GM23248 (cell line): ENCODE measurements at regions not wholly inside any gene's neighbourhood (a gene's known extent, or its start where the extent isn't known, plus 50 kb on each side); places are given as distances from the start of the nearest gene placed in this dataset.

Experiments
- DNase-seq: peaks from one replicate; pipeline ENCODE4 v3.0.0-alpha.2; 2015
- H2AFZ ChIP-seq: fragments of 200-600 bp; sonication (generic); 2 replicates; pipeline ENCODE4 v1.6.1; 2016; ENCODE audit warnings: antibody characterized with exemption
- H3F3A ChIP-seq: fragments of 200-600 bp; sonication (generic); 2 replicates; pipeline ENCODE4 v1.6.1; 2016; ENCODE audit warnings: mild to moderate bottlenecking, antibody characterized with exemption, mixed run types; ENCODE audit not compliant: insufficient read depth
- H3K27ac ChIP-seq: fragments of 200-600 bp; sonication (generic); 2 replicates; pipeline ENCODE4 v1.5.1; 2016; ENCODE audit warnings: mild to moderate bottlenecking
- H3K27me3 ChIP-seq: fragments of 200-600 bp; sonication (generic); replicated peaks from 2 replicates; pipeline ENCODE4 v1.6.1; 2016; ENCODE audit warnings: mild to moderate bottlenecking; ENCODE audit not compliant: insufficient read depth
- H3K36me3 ChIP-seq: fragments of 200-600 bp; sonication (generic); 2 replicates; pipeline ENCODE4 v1.6.1; 2016; ENCODE audit warnings: low read depth, mild to moderate bottlenecking
- H3K4me1 ChIP-seq: fragments of 200-600 bp; sonication (generic); 2 replicates; pipeline ENCODE4 v1.6.1; 2016; ENCODE audit warnings: mild to moderate bottlenecking; ENCODE audit not compliant: insufficient read depth
- H3K4me2 ChIP-seq: fragments of 200-600 bp; sonication (generic); one replicate; pipeline ENCODE4 v1.6.1; 2016; ENCODE audit warnings: mild to moderate bottlenecking; ENCODE audit not compliant: unreplicated experiment
- H3K4me3 ChIP-seq: fragments of 200-600 bp; sonication (generic); 2 replicates; pipeline ENCODE4 v1.5.1; 2016; ENCODE audit warnings: mild to moderate bottlenecking
- H3K79me2 ChIP-seq: fragments of 200-600 bp; sonication (generic); 2 replicates; pipeline ENCODE4 v1.6.1; 2016; ENCODE audit warnings: mild to moderate bottlenecking; ENCODE audit not compliant: insufficient read depth
- H3K9ac ChIP-seq: fragments of 200-600 bp; sonication (generic); 2 replicates; pipeline ENCODE4 v1.6.1; 2016; ENCODE audit warnings: mild to moderate bottlenecking
- H3K9me2 ChIP-seq: fragments of 200-600 bp; sonication (generic); 2 replicates; pipeline ENCODE4 v1.6.1; 2016; ENCODE audit warnings: mixed run types, mild to moderate bottlenecking, moderate library complexity; ENCODE audit not compliant: insufficient read depth
- H3K9me3 ChIP-seq: fragments of 200-600 bp; sonication (generic); one replicate; pipeline ENCODE4 v1.6.1; 2017; ENCODE audit warnings: low read depth
- H4K20me1 ChIP-seq: fragments of 200-600 bp; sonication (generic); 2 replicates; pipeline ENCODE4 v1.6.0; 2016; ENCODE audit not compliant: insufficient read depth
- EZH2 ChIP-seq: fragments of 200-600 bp; sonication (generic); IDR thresholded peaks from 2 replicates; pipeline ENCODE4 v1.6.1; 2018; ENCODE audit warnings: antibody characterized with exemption, mild to moderate bottlenecking; ENCODE audit not compliant: insufficient read depth, poor library complexity, severe bottlenecking
- EZH2phosphoT487 ChIP-seq: fragments of 200-600 bp; sonication (generic); IDR thresholded peaks from 2 replicates; pipeline ENCODE4 v1.6.1; 2018; ENCODE audit warnings: antibody characterized with exemption, moderate library complexity, mild to moderate bottlenecking, low read depth; ENCODE audit not compliant: insufficient read depth
- WGBS, 2 experiments: methylation state at CpG; one replicate each; pipeline ENCODE4 v1.1.6; 2015 to 2017; ENCODE audit warnings: low lambda C conversion rate in 2 of 2, low coverage in 1 of 2; ENCODE audit errors: missing lambda C conversion rate in 2 of 2; 5-methylcytosine and 5-hydroxymethylcytosine counted together
- in situ Hi-C: fragments of 300-500 bp; cut with MboI; formaldehyde crosslinking; loops from 2 replicates; pipeline ENCODE4 v1.15.0; 2020

DNA sequence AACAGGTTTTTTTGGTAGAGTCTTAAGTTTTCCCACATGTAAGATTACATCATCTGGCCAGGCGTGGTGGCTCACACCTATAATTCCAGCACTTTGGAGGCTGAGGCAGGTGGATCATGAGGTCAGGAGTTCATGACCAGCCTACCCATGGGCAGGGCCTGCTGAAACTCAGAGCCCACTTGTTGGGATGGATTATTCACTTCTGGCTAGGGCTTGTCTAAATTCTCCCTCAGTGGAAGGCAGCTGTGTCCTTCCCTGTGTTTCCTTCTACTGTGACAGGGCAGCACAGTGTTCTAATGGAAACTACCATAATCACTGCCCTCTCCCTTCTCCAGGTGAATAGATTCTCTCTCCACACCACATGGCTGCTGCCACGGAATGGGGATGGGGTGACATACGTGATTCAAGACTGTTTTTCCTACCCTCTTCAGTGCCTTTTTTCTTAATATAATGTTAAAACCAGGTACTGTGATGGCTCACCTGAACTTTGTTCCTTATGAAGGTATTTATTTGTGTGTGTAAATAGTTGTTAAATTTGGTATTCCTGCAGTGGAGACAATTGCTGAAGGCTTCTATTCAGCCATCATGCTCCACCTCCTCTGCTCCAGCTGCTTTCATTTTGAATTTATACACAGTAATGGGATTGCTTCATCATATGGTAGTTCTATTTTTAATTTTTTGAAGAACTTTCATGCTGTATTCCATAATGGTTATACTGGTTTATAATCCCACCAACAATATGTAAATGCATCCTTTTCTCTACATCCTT, 287.2 kb upstream of the HS3ST1 start:
- Histone ChIP-seq H3K4me2 (no peak overlapping the region), H4K20me1 (no peaks in the 10 kb centered on the region), H3K4me3 (no peak overlapping the region), H3K4me1 (no peaks in the 10 kb centered on the region), H3K9ac (no peak overlapping the region), H3F3A (no peaks in the 10 kb centered on the region), H3K79me2 (no peaks in the 10 kb centered on the region), H3K9me2 (no peaks in the 10 kb centered on the region), H3K27me3 (no peaks in the 10 kb centered on the region), H3K36me3 (no peaks in the 10 kb centered on the region), H3K27ac (no peak overlapping the region), H3K9me3 (no peaks in the 10 kb centered on the region), H2AFZ (no peak overlapping the region)
- TF ChIP-seq EZH2: no peak
- no peak for TF ChIP-seq EZH2phosphoT487
- no peak for DNase-seq
- in situ Hi-C loops: no loop called here
- 11 to 12% methylated on average over 3 of the region's 3 CpGs for WGBS, 2 experiments

DNA sequence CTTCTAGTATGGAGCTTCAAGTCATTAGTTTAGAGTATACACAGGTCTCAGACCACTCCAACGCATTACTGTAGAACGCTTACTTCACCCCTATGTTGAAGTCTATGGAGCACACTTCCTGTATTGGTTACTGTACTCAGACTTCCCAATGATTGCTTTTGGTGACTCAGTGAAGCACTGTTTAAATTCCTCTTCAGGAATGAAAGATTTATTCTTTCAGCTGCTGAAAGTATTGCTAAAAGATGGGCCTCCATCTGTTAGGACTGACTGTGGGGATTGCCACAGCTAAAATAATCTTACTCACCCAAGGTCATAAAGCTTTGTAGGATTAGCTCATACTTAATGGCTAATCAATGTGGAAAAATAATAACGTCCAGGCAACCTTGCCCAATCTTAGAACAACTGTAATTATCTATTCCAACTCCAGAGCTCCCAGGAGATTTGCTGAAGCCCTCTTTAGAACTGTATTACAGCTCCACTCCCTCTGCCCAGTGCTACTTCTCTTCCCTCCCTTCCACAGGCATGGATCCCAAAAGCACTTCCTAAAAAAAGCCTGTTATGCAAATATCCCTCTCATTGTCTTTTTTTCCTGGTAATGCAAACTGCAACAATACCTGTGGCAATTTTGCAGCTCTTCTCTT, 281.9 kb upstream of the HS3ST1 start:
- Histone ChIP-seq H3F3A (no peaks in the 10 kb centered on the region), H3K4me1 (no peaks in the 10 kb centered on the region), H3K9me2 (no peaks in the 10 kb centered on the region), H3K27me3 (no peaks in the 10 kb centered on the region), H3K79me2 (no peaks in the 10 kb centered on the region), H4K20me1 (no peaks in the 10 kb centered on the region), H3K9ac (no peak overlapping the region), H3K27ac (no peak overlapping the region), H2AFZ (no peak overlapping the region), H3K4me3 (no peak overlapping the region), H3K4me2 (no peak overlapping the region), H3K36me3 (no peaks in the 10 kb centered on the region), H3K9me3 (no peaks in the 10 kb centered on the region)
- no peak for DNase-seq
- WGBS, 2 experiments: 42 to 46% methylated on average over 3 of the region's 3 CpGs
- no peak for TF ChIP-seq EZH2
- TF ChIP-seq EZH2phosphoT487: no peak
- in situ Hi-C loops: no loop called here

DNA sequence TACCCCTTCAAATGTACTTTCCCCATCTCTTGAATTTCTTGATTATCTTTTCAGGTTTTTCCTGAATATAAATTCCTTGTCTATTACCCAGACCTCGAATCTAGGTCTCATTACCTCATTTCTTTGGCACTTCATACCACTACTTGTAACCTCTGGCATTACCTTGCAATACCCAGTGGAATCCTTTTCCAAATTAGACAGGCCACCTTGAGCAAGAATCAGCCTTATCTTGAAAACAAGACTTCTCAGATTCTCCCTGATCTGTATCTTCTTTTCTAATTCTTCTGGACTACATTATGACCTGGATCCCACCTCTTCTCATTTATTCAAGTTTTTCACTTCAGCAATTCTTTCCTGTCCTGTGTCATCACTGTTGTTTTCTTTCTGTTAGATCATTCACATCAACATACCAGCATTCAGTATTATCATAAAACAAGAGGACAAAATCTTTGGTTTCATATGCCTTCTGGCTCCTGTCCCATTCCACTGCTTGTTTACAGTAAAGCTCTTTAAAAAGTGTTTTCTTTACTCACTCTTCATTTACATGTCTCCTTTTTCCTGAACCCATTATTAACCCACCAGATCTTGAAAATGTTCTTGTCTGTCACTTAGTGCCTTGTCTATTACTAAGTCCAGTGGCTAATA, 275.6 kb upstream of the HS3ST1 start:
- H3K9me2 ChIP-seq: no peaks in the 10 kb centered on the region
- no peak overlapping the region for H3K4me3 ChIP-seq
- H4K20me1 ChIP-seq: no peaks in the 10 kb centered on the region
- WGBS, 2 experiments: 0 to 9% methylated on average over 1 of the region's 1 CpG
- H3K4me1 ChIP-seq: no peaks in the 10 kb centered on the region
- no peaks in the 10 kb centered on the region for H3K27me3 ChIP-seq
- H3K9me3 ChIP-seq: no peaks in the 10 kb centered on the region
- H3K27ac ChIP-seq: no peak overlapping the region
- in situ Hi-C loops: no loop called here
- no peak for TF ChIP-seq EZH2
- no peak for TF ChIP-seq EZH2phosphoT487
- no peaks in the 10 kb centered on the region for H3F3A ChIP-seq
- H3K9ac ChIP-seq: no peak overlapping the region
- H3K36me3 ChIP-seq: no peaks in the 10 kb centered on the region
- no peak for DNase-seq
- no peak overlapping the region for H2AFZ ChIP-seq
- no peaks in the 10 kb centered on the region for H3K79me2 ChIP-seq
- H3K4me2 ChIP-seq: no peak overlapping the region

GRCh38 chr4:11702886-11703557, 274.3 kb upstream of the HS3ST1 start:
- Histone ChIP-seq H3K27ac (no peak overlapping the region), H3K79me2 (no peaks in the 10 kb centered on the region), H3F3A (no peaks in the 10 kb centered on the region), H3K9me3 (no peaks in the 10 kb centered on the region), H2AFZ (no peak overlapping the region), H3K9me2 (no peaks in the 10 kb centered on the region), H3K36me3 (no peaks in the 10 kb centered on the region), H3K9ac (no peak overlapping the region), H4K20me1 (no peaks in the 10 kb centered on the region), H3K27me3 (no peaks in the 10 kb centered on the region), H3K4me3 (no peak overlapping the region), H3K4me1 (no peaks in the 10 kb centered on the region), H3K4me2 (no peak overlapping the region)
- no peak for DNase-seq
- TF ChIP-seq EZH2: no peak
- TF ChIP-seq EZH2phosphoT487: no peak
- in situ Hi-C loops: no loop called here
- WGBS, 2 experiments: 28 to 32% methylated on average over 3 of the region's 3 CpGs
